Heart right ventricle (tissue), 16 donors: ENCODE measurements at regions not wholly inside any gene's neighbourhood (a gene's known extent, or its start where the extent isn't known, plus 50 kb on each side); places are given as distances from the start of the nearest gene placed in this dataset.

ENCODE experiments used
- ATAC-seq, 8 donors: fragments of 200-7000 bp; cut with Tn5 transposase; one replicate each; pipeline ENCODE4 v1.9.1; 2020; ENCODE audit warnings: mild to moderate bottlenecking in 8 of 8, moderate library complexity in 8 of 8, moderate number of reproducible peaks in 1 of 8
- DNase-seq, 2 donors: peaks; one replicate each; pipeline ENCODE4 v3.0.0-alpha.2; 2020
- H3K27ac ChIP-seq, 10 donors: fragments of 200-600 bp; sonication (generic) in 2 of 10; one replicate each; pipeline versions ENCODE4 v1.5.0 to v1.8.0; 2020 to 2022; ENCODE audit warnings: mild to moderate bottlenecking in 3 of 10
- H3K27me3 ChIP-seq, 7 donors: fragments of 200-600 bp; one replicate each; pipeline ENCODE4 v1.8.0; 2021 to 2022; ENCODE audit warnings: mild to moderate bottlenecking in 2 of 7
- H3K36me3 ChIP-seq, 9 donors: fragments of 200-600 bp; sonication (generic) in 1 of 9; one replicate each; pipeline versions ENCODE4 v1.5.0 to v1.8.0; 2020 to 2022; ENCODE audit warnings: mild to moderate bottlenecking in 2 of 9
- H3K4me1 ChIP-seq, 9 donors: fragments of 200-600 bp; sonication (generic) in 1 of 9; one replicate each; pipeline versions ENCODE4 v1.5.0 to v1.8.0; 2020 to 2022; ENCODE audit warnings: mild to moderate bottlenecking in 4 of 9
- H3K4me3 ChIP-seq, 10 donors: fragments of 200-600 bp; sonication (generic) in 2 of 10; one replicate each; pipeline versions ENCODE4 v1.5.0 to v1.8.0; 2020 to 2022; ENCODE audit warnings: mild to moderate bottlenecking in 7 of 10, moderate library complexity in 2 of 10
- H3K9me3 ChIP-seq, 11 donors: fragments of 200-600 bp in 10 of 11; sonication (generic) in 2 of 11; one replicate each; pipeline versions ENCODE4 v1.5.0 to v1.8.0; 2013 to 2022; ENCODE audit warnings: mild to moderate bottlenecking in 2 of 11, control low read depth in 1 of 11, moderate library complexity in 1 of 11
- WGBS, 2 donors: extraction: QIAGEN DNeasy Blood & Tissue Kit; methylation state at CpG; one replicate each; pipeline ENCODE4 v1.1.7; 2013; ENCODE audit warnings: inconsistent platforms in 1 of 2; 5-methylcytosine and 5-hydroxymethylcytosine counted together
- intact Hi-C, 10 donors: fragments of 100-400 bp; cut with DNase I; formaldehyde crosslinking; loops; one replicate each; pipeline versions ENCODE4 v1.11.1 to v1.14.2; 2022
- TF ChIP-seq, protein P1 (sequence below), 9 donors: fragments of 200-600 bp; sonication (generic) in 2 of 9; IDR thresholded peaks; one replicate each; pipeline versions ENCODE4 v1.5.0 to v1.8.0; 2021 to 2022; ENCODE audit warnings: antibody characterized with exemption in 9 of 9, mild to moderate bottlenecking in 5 of 9, moderate library complexity in 1 of 9
- donor health status: Arrhythmogenic right ventricular cardiomyopathy.
- donor health status: ischemic (EF 13 %, LVEDD 7.1; RV severe dilation, severe dysfunction).
- donor health status: healthy with polysubstance abuse.
- donor health status: DM: no; HTN: yes; CAD: no.
- donor health status: DM: no; HTN: no; CAD: no.
- donor health status: ischemic (EF 25% LVEDD 6.9; RV normal size, moderate dysfunction).
- donor health status: ischemic (EF 25% LVEDD 5.7; RV mildly dilated, moderate dysfunction).
- donor health status: healthy.
- donor health status: DM: yes; HTN: yes; CAD: no.
- donor health status: Ischemic cardiomyopathy.
- donor health status: ischemic (EF 35%, LVEDD 5.7; RV mildly dilated, moderate dysfunction).
- donor health status: nonischemic (EF 11% LVEDD 7.7; RV severe dilation, severe dysfunction).
- donor health status: DM: yes; HTN: yes; CAD: no.
- donor health status: PGD.
- donor health status: ischemic (EF 29% LVEDD 5.4; RV normal size, mild dysfunction).
- donor health status: nonischemic (EF 23%, LVEDD 6.1; RV moderate dilation, normal function).

DNA sequence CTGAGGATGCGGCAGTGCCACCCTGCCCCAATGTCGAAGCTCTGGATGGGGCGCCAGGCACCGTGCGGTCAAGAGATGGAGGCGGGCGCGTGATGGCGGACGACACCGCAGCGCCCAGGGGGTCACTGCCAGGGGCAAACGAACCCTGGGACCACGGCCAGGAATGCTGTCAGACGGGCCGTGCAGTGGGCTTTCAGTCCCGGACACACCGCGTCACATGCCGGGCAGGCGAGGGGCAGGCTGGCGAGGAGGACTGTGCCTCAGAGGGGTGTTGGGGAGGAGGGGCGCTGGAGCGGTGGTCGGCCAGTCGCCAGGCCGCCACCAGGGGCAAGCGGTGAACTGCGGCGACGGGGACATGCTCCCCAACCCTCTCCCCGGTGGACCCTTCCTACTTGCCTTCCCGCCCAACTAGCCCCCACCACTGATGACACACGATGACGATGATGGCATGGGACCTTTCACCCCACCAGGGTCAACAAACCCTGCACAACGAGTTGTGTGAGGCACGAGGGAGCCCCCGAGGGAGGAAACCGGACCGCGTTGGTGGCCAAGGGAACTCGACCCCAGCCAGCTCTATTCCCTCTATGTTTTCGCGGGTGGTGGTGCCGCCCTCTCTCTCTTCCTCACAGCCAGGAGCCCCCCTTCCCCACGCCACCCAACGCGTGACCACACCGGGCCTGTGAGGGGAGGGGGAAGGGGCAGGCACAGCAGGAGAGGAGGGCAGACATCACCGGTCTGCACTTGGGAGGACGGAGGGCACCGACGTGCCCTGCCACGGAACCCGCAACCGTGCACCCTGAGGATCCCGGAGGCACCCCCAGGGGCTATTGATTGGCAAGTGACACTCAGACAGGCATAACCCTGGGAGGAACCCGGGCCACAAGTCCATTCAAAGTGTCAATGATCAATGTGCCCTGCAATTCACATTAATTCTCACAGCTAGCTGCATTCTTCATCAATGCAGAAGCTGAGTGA is 1960.9 kb upstream of the DEFB115 start:
- Histone ChIP-seq H3K36me3 (no peaks in the 10 kb centered on the region), H3K4me1 (no peaks in the 10 kb centered on the region), H3K27ac (no peak overlapping the region), H3K27me3 (peaks cover 0 to 7% (median 0%) of the 10 kb centered on the region in 7 donors), H3K4me3 (no peak overlapping the region), H3K9me3 (peaks cover 0 to 63% (median 0%) of the 10 kb centered on the region in 11 donors)
- TF ChIP-seq, protein P1, sequence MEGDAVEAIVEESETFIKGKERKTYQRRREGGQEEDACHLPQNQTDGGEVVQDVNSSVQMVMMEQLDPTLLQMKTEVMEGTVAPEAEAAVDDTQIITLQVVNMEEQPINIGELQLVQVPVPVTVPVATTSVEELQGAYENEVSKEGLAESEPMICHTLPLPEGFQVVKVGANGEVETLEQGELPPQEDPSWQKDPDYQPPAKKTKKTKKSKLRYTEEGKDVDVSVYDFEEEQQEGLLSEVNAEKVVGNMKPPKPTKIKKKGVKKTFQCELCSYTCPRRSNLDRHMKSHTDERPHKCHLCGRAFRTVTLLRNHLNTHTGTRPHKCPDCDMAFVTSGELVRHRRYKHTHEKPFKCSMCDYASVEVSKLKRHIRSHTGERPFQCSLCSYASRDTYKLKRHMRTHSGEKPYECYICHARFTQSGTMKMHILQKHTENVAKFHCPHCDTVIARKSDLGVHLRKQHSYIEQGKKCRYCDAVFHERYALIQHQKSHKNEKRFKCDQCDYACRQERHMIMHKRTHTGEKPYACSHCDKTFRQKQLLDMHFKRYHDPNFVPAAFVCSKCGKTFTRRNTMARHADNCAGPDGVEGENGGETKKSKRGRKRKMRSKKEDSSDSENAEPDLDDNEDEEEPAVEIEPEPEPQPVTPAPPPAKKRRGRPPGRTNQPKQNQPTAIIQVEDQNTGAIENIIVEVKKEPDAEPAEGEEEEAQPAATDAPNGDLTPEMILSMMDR (IDR thresholded peaks at IDR 0.05): no peak
- DNase-seq (no peak), ATAC-seq (peak in 1 of 8 donors; percentile 50)
- 76 to 82% methylated on average over 50 to 56 of the region's 58 CpGs for WGBS, 2 donors
- intact Hi-C loops: no loop called here

DNA sequence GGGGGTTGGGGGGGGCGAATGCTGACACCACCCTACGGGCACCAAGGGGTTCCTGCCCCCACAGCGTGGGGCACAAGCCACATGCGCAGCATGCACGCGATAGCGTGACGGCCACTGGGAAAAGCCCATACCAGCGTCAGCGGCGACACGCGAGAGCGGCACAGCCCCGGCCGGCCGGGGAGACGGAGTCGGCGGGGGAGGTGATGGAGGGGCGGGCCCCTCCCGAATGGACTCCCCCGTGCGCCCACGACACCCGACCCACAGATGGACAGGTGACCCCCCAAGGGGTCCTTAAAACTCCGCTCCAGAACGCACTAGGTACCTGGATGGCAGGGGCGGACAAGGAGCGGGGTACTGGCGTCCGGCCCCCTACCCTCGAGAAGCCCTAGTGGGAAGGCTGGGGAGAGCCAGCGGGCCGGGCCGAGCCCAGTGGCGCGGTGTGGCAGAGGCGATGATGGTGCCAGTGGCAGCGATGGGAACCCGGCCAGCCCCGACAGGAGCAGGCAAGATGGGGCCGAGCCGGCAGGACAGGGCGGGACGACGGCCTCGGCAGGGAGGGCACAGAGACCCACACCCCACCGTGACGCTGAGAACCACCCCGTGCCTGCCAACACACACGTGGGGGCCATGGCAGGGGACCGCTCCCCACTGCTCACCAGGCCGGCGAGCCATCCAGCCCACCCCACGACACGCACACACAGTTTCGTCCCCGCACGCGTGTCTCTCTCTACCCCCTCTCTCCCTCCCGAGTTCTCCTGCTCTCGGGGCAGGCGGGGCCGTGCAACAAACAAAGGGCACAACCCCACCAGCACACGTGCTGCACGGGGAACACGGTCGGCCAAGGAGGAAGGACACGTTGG is 1959.8 kb upstream of the DEFB115 start:
- Histone ChIP-seq H3K36me3 (no peaks in the 10 kb centered on the region), H3K27ac (no peak overlapping the region), H3K4me1 (no peaks in the 10 kb centered on the region), H3K27me3 (peaks cover 0 to 8% (median 0%) of the 10 kb centered on the region in 7 donors), H3K4me3 (no peak overlapping the region), H3K9me3 (peaks cover 0 to 72% (median 0%) of the 10 kb centered on the region in 11 donors)
- intact Hi-C loops: no loop called here
- TF ChIP-seq, protein P1 (IDR thresholded peaks at IDR 0.05): no peak
- DNase-seq (no peak), ATAC-seq (peak in 4 of 8 donors; percentile 28 to 55 (median 34))
- 74% methylated on average over 66 to 70 of the region's 70 CpGs for WGBS, 2 donors

DNA sequence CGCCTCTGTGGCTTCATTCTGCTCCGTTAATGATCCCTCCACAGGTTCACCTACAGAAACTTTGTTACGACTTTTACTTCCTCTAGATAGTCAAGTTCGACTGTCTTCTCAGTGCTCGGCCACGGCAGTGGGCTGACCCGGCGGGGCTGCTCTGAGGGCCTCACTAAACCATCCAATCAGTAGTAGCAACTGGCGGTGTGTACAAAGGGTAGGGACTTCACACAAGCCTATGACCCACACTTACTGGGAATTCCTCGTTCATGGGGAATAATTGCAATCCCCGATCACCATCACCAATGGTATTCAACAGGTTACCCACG is 1959.2 kb upstream of the DEFB115 start:
- Histone ChIP-seq H3K27ac (no peak overlapping the region), H3K4me1 (no peaks in the 10 kb centered on the region), H3K4me3 (no peak overlapping the region), H3K27me3 (peaks cover 0 to 8% (median 0%) of the 10 kb centered on the region in 7 donors), H3K9me3 (peaks cover 0 to 78% (median 0%) of the 10 kb centered on the region in 11 donors), H3K36me3 (no peaks in the 10 kb centered on the region)
- ATAC-seq (no peak), DNase-seq (no peak)
- 79% methylated on average over 12 of the region's 12 CpGs for WGBS, 2 donors
- TF ChIP-seq, protein P1 (IDR thresholded peaks at IDR 0.05): no peak
- intact Hi-C loops: no loop called here
